Stimulated activated CD4-positive, alpha-beta T cell treated with anti-CD3 and anti-CD28 coated beads, TNF-alpha, amount 100 ng/mL, for 4 hours (primary cell): ENCODE measurements at regions not wholly inside any gene's neighbourhood (a gene's known extent, or its start where the extent isn't known, plus 50 kb on each side); places are given as distances from the start of the nearest gene placed in this dataset.
"Not testable (repeated sequence)": the region's sequence is repeated elsewhere in the genome, so short reads cannot be mapped to it uniquely, and the experiment has no call there.

Experiments
- DNase-seq, 3 experiments: peaks; one replicate each; pipeline ENCODE4 v3.0.0-alpha.2; 2020; ENCODE audit warnings: low read depth in 3 of 3

DNA sequence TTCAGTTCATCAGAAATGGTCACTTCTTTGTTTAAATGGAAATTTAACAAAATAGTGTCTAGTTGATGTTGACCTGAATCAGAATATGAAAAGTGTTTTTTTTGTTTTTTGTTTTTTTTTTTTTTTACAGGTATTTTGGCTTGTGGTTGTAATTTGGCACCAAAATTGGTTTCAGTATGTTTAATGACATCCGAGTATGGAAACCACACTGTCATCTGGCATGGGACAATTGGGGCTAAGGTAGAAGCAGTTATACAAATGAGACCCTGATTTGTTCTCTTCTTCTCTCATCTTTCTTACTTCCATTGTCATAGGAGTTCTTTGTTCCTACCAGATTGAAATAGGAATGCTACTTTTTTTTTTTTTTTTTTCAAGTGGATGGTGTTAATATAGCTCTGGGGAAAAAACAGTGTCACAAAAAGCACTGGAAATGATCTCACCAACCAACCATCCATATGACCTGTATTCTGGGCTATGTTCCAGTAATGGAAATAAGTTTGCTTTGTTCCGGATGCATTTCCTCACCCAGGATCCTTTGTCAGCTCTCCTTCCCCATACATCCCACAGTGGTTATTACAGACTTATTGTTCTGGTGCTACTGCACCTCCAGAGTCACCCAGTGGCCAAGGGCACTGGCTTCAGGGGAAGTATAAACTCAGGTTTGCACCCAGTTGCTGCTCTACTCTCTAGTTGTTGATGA is 95.8 kb downstream of the ATXN3L start:
- DNase-seq: no peak

DNA sequence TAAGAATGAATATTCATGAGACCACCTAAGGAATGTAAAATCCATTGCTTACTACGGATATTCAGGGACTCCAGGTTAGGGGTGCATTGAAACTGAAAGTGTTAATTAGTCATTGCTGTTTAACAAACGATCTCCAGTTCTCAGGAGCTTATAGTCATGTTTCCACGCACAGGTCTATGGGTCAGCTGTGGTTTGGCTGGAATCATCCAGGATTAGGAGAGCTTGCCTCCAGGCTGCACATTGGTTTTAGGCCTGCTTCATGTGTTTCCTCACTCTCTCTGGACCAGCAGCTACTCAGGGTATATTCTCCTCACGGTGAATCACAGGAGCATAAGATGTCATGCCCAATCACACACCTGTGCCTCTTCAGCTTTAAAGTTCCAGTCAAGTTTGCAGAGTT is 98.9 kb downstream of the ATXN3L start:
- DNase-seq: no peak

DNA sequence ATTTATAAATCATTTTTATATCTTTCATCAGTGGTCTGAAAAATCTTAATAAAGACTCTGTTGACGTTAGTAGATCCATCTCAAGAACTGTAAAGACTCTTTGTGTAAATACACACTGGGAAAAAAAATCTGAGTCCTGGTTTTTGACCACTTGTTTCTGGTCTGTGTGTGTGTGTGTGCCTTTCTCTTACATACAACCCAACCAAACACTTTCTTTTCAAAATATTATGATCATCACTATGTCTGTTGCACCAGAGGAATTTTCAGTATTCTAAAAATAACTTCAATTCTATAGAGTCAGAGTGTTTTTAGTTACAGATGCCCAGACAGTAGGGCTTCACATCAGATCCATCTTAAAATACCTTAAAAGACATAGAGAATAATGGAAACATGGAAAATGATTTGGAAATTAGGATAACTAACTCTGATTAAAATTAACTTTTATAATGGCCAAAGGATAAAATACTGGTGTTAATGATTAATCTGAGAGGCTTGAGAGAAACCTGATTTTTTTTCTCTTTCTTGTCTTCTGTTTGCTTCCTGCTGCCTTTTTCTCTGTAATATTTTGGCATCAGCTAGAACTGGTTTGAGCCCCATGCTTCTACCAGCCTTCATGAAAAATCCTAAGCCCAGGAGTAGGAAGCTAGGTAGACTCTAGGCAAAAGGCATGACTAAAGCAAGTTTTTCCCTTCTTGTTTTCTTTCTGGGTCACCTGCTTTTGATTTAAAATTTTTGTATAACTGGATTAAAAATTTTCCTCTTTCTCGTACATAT is 99.7 kb downstream of the ATXN3L start:
- DNase-seq: no peak

DNA sequence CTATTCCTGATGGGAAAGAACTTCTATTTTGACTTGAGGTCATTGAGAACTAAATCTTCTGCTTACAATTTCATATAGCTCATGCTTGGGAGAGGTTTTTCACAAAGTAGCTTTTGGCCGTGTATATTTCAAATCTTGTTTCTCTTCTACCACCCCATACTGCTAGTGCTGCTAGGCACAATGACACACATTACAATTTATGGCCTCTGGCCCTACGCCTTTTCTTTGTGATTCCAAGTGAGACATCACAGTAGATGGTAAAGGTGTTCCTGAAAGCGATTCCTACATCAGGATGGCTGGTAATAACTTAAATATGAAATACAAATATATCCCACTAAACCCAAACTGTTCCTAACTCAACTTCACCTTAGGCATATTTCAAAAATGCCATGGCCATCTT is 101.1 kb downstream of the ATXN3L start:
- DNase-seq: no peak

DNA sequence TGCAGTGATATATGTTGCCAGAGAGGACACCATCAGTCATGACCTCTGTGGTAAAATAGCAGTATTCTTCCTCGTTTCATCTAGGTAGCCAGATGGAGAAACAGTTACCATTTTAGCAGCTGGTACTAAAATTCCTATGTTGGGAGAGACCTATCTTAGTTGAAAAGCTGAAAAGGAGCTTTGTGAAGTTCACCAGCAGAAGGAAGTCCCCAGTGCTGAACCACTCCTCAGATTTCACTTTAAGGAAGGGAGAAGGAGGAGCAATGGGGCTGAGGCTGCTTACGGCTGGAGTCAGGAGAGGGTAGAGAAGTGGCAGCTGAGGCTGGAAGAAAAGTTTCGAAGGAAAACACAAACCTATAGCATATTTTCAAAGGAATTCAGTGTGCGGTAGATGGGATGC is 103.7 kb downstream of the ATXN3L start:
- no peak for DNase-seq

DNA sequence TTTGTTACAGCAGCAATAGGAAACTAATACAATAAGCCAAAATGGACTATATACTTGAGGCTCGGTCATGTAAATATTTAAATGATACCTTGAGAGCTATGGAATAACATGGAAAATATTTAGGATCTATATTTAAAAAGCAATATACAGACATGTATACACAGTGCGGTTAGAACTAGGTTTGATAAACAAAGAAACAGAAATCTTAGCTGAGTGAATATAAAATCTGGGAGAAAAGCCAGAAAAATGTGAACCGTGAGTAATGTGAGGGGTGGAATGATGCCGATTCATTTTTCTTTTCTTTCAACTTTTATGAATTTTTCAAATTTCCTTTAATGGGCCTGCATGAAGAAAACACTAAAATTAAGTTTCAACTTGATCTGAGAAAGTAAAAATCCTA is 104.1 kb downstream of the ATXN3L start:
- no peak for DNase-seq

DNA sequence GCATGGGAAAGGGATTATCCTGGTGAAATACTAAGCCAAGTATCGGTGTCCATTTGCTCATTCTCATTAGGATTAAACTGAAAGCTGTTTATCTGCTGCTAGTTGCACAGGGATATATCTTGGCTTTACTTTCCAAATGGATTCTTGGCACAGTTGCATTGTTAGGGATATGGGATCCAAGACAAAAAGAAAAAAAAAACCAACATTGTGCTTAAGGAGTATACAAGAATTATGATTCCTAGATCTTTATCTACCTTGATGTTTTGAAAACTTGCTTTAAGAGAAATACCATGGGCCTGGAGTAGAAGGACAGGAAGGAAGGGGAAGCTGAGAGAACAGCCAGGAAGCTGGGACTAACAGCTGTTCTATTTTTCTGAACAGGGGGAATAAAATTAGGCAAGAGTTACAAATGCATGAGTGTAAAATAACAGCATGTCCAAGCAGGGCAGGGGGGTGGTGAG is 107.6 kb downstream of the ATXN3L start:
- DNase-seq: no peak

DNA sequence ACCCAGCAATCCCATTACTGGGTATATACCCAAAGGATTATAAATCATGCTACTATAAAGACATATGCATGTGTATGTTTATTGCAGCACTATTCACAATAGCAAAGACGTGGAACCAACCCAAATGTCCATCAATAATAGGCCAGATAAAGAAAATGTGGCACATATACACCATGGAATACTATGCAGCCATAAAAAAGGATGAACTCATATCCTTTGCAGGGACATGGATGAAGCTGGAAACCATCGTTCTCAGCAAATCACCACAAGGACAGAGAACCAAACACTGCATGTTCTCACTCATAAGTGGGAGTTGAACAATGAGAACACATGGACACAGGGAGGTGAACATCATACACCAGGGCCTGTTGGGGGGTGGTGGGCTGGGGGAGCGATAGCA is 109.7 kb downstream of the ATXN3L start:
- not testable (repeated sequence) for DNase-seq

DNA sequence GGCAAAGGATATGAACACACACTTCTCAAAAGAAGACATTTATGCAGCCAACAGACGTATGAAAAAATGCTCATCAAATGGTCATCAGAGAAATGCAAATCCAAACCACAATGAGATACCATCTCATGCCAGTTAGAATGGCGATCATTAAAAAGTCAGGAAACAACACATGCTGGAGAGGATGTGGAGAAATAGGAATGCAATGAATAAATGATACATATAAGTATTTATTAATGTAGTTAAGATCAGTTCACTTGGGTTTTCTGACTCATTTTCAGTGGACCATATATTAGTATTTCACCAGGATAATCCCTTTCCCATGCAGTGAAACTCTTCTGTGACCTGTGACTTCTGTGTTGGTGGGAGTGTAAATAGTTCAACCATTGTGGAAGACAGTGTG is 110.1 kb downstream of the ATXN3L start:
- DNase-seq: not testable (repeated sequence)

DNA sequence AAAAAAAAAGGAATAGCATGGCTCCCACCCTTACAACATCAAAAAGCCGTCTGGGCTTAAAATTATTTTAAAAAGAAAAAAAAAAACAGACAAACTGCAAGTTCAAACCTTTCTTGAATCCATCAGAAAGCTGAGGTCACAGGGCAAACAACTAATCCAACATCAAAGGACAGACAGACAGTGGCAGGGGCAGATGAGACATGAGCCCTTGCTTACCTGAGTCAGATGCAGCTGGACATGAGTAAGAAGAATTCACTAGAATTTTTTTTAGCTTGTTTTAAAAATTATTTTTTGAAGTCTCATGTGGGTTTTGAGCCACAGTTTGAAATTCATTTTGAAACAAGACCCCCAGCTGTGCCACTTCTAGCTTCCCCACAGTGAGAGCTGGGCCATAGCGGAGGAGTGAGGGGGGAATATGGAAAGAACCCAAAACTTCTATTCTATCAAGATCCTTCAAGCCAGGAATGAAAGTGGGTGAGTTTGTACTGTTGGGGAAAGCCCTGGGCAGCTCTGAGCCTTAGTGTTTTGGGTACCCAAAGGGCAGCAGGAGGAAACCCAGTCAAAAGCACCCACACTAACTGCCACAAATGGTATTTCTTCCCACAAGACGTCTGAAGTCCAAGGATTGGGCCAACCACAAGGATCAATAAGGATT is 111.4 kb downstream of the ATXN3L start:
- DNase-seq: no peak

DNA sequence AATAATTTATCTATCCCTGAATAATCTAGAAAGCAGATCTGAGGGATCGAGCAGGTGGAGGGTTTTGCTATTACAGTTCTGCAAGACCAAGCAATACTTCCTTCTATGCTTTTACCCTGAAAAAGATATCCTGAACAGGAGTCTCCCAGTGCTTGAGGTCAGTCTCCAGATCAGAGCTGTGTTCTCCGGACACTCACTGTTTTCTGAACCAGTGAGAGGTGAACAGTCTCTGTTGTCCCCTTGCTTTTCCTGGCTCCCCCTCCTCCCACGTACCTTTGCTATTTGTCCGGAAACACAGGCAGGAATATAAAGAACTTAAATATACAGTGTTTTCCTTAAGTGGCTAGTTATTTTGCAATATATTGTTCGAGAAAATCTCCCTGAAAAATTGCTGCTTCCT is 116.6 kb downstream of the ATXN3L start:
- DNase-seq: no peak

DNA sequence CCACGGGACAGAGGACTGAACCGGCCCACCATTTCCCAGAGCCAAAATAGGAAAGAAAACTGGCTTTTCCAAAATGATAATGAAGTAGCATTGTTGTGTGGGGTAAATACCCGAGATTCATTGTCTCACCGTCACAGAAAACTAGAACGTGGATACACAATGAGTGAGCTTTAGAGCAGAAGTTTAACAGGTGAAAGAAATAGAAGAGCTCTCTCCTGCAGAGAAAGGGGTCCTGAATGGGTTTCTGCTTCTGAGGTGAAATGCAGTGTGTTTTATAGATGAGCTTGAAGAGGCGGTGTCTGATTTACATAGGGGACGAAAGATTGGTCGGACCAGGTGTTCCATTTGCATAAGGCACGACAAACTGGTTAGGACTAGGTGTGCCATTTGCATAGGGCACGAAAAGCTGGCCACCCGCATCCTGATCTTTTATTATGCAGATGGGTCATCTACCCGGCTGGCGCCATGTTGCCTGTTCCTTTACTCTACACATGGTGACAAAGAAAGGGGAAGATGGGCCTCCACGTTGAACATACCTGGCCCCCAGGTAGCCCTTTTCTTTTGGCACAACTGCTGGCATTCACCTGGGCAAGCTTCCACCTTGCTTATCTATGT is 118.1 kb downstream of the ATXN3L start:
- no peak for DNase-seq

DNA sequence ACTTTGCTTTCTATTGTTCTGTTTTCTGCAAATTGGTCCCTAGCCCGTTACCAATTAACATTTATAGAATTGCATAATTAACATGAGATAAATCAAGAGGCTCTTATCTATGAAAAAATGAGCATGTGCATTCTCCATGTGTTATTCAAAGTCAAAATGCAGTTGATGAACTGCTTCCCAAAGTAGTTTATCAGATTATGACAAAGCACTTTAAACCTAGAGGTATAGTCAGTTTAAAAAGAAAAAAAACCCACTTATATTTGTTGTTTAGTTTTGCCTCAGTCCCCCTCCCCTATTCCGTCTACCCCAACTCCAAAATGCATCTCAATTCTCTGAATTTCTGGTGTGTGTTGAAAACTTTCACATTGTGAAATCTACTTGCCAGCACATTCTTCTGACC is 119.5 kb downstream of the ATXN3L start:
- no peak for DNase-seq

DNA sequence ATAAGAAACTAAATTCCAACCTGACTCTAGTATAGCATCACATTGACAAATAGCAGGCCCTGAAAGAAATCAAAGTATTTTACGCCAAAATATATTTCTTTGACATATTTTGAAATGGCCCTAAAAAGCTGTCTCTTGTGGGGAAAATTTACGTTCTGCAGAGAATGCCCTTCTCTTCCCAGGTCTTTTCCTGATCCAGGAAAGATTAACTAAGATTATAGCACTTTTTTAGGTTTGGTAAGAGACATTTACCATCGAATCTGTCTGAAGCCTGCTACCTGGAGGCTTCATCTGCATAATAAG is 121.1 kb downstream of the ATXN3L start:
- no peak for DNase-seq

DNA sequence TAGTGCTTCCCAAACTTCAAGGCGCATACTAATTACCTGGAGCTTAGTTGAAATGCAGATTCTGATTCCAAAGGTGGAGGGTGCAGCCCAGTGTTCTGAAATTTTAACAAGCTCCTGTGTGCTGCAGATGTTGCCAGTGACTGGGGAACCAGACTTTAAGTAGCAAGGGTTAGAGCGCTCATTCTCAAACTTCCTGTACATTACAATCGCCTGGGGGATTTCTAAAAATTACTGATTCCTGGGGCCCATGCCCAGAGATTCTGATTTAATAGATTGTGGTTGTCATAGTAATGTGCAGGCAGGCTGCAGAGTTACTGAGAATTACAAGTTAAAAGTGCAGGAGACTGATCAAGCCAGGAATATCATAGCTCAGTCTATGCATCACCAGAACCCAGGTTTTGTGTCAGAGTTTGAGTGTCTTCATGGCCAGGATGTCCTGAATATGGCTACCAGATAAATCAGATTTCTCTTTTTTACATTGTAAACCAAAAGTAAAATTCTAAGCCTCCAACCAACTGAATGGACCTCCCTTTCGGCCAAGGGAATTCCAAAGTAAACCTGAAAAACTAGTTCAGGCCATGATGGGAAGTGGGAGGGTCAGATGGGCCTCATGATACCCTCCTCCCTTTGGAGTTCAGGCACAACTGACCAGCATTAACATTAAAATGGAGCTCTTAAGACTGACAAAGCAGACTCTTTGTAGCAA is 121.6 kb downstream of the ATXN3L start:
- no peak for DNase-seq

DNA sequence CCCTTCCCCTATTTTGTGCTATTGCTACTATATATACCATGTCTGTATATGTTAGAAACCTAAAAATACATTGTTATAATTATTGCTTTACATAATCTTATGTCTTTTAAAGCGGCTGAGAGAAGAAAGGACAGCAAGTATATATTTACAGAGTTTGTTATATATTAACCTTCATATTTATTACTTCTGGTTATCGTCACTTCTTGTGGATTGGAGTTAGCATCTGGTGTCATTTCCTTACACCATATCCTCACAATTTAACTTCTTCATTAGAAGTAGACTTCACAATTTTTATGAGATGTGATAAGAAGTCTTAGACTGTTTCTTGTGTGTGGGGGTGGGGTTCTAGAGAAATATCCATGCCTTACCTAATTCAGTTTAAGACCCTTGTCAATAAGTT is 123.1 kb downstream of the ATXN3L start:
- DNase-seq: no peak

DNA sequence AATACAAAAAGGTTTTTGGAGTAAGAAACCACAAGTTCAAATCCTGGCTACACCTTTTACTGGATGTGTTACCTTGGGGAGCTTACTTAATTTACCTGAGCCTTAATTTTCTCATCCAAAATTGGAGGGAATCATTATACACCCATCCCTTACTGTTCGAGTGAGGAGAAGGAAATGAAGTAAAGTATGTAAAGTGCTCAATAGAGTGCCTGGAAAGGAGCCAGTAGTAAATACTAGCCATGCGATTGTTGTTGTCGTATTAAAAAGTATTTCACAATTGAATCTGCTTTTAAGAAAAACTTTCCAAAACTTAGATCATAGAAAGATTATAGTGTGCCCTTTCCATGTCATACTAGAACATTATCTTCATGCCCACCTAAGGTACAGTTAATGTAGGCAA is 124.5 kb downstream of the ATXN3L start:
- no peak for DNase-seq

DNA sequence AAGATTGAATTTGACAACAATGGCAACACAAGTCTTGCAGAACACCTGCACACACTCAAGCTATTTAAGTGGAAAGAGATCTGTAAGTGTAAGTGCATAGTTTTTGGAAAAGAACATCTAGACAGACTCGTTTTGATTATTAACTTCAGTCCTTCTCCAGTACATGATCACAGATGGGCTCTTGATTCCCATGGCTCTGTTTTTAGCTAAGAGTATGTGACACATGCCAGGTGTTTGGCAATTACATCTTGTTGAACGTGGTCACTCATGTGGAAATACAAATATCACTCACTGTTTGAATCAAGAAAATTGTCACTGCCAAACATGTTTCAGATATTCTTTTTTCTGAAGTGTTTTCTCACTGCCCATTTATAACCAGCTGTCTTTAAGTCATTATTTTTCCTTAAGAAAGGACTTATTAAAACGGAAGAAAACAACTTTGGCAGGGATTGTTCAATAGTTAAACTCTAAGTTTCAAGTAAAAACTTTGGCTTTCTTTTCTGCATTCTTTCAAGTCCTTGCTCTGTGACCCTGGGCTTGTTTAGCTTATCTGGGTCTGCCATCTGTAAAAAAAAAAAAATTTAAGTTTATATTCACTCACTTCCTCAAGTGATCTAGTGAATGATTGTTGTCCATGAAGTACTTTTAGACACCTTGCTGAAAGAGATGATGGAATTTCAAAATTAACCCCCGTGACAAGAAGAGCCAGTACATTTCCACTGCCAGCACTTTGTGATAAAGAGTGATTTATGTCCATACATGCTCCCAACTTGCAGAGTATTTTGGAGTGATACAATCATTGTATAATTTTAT is 125.4 kb downstream of the ATXN3L start:
- no peak for DNase-seq

DNA sequence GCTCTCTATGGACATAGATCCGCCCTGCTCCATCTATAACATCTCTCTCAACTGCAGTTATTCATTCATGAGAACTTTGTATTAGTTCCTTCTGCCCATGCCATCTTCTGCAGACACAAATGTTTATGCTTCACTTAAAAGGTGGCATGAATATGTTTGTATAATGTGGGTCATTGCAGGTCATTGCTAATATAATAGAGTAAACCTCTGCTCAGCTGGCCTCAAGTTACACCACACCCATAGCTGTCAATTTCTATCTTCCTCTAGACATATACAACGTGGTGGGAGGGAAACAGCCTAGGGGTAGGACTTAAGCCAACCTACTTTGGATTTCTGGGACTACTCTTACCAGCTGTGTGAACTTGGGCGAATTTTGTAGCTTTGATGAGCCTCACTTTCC is 129.8 kb downstream of the ATXN3L start:
- DNase-seq: no peak

DNA sequence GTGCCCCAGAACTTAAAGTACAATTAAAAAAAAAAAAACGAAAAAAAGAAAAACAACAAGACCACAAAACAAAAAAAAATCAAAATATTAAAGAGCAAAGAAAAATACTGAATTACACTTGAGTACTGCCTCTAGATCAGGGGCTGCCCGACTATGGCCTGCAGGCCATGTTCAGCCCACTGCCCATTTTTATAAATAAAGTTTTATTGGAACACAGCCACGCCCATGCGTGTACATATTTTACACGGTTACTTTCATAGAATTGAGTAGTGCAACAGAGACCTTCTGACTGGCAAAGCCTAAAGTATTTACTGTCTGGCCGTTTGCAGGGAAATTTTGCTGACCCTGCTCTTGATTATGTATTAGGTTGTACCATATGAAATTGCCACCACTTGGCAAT is 130.5 kb downstream of the ATXN3L start:
- no peak for DNase-seq

DNA sequence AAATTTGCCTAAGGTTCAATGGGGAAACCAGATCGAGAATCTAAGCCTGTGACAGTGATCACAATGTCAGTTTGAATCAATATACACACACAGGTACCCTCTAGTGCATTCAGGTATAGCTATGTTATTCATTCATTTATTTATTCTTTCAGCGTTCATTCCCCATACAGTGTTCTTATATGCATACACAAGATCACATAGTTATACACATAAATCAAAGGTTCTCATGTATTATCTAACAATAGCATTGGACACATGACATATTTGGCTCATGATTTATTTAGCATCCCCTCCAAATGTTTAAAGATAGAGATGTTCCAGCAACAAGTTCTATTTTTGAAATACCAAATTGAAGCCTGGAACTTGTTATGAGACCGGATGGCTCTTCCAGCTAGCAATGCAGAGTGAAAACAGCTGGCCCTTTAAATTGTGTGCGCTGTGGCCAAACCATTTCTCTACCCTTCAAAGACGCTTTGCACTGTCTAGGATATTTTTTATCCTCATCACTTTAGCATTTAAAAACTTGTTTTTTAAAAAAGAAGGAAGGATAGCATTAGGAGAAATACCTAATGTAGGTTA is 131.0 kb downstream of the ATXN3L start:
- DNase-seq: no peak
